Parathyroid adenoma (tissue), 2 donors: ENCODE measurements at regions not wholly inside any gene's neighbourhood (a gene's known extent, or its start where the extent isn't known, plus 50 kb on each side); places are given as distances from the start of the nearest gene placed in this dataset.
"Not testable (repeated sequence)": the region's sequence is repeated elsewhere in the genome, so short reads cannot be mapped to it uniquely, and the experiment has no call there.

Source experiments
- H2AFZ ChIP-seq: fragments of 300-600 bp; sonication (generic); one replicate; pipeline ENCODE4 v1.7.0; 2017; ENCODE audit warnings: antibody characterized with exemption, mild to moderate bottlenecking
- H3K27ac ChIP-seq: fragments of 300-600 bp; sonication (generic); one replicate; pipeline ENCODE4 v1.7.0; 2017
- H3K27me3 ChIP-seq: fragments of 300-600 bp; sonication (generic); one replicate; pipeline ENCODE4 v1.7.0; 2017; ENCODE audit warnings: low read length; ENCODE audit not compliant: control insufficient read depth, insufficient read depth
- H3K36me3 ChIP-seq: fragments of 300-600 bp; sonication (generic); one replicate; pipeline ENCODE4 v1.7.0; 2017; ENCODE audit warnings: low read length; ENCODE audit not compliant: control insufficient read depth, insufficient read depth
- H3K4me1 ChIP-seq: fragments of 300-600 bp; sonication (generic); one replicate; pipeline ENCODE4 v1.7.0; 2017; ENCODE audit warnings: control low read depth
- H3K4me2 ChIP-seq: fragments of 300-600 bp; sonication (generic); one replicate; pipeline ENCODE4 v1.7.0; 2017; ENCODE audit warnings: low read length
- H3K4me3 ChIP-seq: fragments of 300-600 bp; sonication (generic); one replicate; pipeline ENCODE4 v1.7.0; 2017; ENCODE audit warnings: low read depth, low read length
- H3K79me2 ChIP-seq: fragments of 300-600 bp; sonication (generic); one replicate; pipeline ENCODE4 v1.7.0; 2017; ENCODE audit warnings: control low read depth
- H3K9ac ChIP-seq: fragments of 300-600 bp; sonication (generic); one replicate; pipeline ENCODE4 v1.7.0; 2017; ENCODE audit warnings: mild to moderate bottlenecking
- H3K9me3 ChIP-seq: fragments of 300-600 bp; sonication (generic); one replicate; pipeline ENCODE4 v1.7.0; 2017; ENCODE audit warnings: low read length; ENCODE audit not compliant: control insufficient read depth
- TF ChIP-seq, protein P1 (sequence below): fragments of 300-600 bp; sonication (generic); IDR thresholded peaks from one replicate; pipeline ENCODE4 v1.7.0; 2017; ENCODE audit warnings: antibody characterized with exemption, mild to moderate bottlenecking
- donor health status: primary hyperparathyroidism.

DNA sequence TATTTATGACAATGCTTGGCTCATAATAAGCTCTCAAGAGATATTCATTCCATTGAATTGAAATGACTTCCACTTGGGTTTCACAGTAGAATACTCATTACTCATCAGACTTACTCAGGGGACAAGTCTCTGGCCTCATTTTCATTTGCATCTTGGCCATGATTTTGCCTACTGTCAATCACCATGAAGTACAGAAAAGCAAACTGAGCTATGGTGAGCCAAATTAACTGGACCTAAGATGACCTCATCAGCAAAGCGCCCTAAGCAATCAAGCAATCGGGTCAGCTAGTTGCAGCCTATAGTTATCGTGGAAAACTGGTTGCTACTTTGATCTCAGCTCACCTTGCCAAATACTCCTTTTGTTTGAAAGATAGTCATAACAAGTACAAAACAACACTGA, 494.7 kb upstream of the SLC35B3 start:
- Histone ChIP-seq H3K27ac (no peak overlapping the region), H3K4me1 (no peaks in the 10 kb centered on the region), H3K4me2 (no peak overlapping the region), H3K9ac (no peak overlapping the region), H3K36me3 (no peaks in the 10 kb centered on the region), H3K79me2 (no peaks in the 10 kb centered on the region), H3K4me3 (no peak overlapping the region), H2AFZ (no peak overlapping the region), H3K27me3 (no peaks in the 10 kb centered on the region), H3K9me3 (no peaks in the 10 kb centered on the region)
- TF ChIP-seq, protein P1, sequence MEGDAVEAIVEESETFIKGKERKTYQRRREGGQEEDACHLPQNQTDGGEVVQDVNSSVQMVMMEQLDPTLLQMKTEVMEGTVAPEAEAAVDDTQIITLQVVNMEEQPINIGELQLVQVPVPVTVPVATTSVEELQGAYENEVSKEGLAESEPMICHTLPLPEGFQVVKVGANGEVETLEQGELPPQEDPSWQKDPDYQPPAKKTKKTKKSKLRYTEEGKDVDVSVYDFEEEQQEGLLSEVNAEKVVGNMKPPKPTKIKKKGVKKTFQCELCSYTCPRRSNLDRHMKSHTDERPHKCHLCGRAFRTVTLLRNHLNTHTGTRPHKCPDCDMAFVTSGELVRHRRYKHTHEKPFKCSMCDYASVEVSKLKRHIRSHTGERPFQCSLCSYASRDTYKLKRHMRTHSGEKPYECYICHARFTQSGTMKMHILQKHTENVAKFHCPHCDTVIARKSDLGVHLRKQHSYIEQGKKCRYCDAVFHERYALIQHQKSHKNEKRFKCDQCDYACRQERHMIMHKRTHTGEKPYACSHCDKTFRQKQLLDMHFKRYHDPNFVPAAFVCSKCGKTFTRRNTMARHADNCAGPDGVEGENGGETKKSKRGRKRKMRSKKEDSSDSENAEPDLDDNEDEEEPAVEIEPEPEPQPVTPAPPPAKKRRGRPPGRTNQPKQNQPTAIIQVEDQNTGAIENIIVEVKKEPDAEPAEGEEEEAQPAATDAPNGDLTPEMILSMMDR = no peak

DNA sequence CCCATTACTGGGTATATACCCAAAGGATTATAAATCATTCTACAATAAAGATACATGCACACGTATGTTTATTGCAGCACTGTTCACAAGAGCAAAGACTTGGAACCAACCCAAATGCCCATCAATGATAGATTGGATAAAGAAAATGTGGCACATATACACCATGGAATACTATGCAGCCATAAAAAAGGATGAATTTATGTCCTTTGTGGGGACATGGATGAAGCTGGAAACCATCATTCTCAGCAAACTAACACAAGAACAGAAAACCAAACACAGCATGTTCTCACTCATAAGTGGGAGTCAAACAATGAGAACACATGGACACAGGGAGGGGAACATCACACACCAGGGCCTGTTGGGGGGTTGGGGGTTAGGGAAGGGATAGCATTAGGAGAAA, 484.9 kb upstream of the SLC35B3 start:
- H3K9me3 ChIP-seq, H3K36me3 ChIP-seq, H3K4me3 ChIP-seq, H2AFZ ChIP-seq, H3K27ac ChIP-seq, H3K4me2 ChIP-seq, H3K79me2 ChIP-seq, H3K27me3 ChIP-seq, H3K4me1 ChIP-seq, H3K9ac ChIP-seq: not testable (repeated sequence)

DNA sequence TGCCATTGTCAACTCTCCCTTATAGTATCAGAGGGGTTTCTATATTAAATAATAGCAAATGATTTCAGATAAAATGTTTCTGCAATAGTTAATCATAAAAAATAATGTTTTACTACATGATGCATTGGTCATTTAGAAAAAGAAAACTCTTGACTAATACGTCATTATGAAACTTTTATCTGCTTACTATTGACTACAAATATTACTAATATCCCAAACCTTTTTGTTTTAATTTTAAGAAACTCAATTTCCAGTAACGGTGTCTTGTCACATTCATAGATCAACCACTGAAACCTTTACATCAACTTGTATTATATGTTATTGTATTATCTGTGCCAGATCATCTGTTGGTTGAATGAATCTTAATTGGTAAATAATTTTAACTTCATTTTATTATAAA, 482.9 kb upstream of the SLC35B3 start:
- Histone ChIP-seq H3K36me3 (no peaks in the 10 kb centered on the region), H3K4me3 (no peak overlapping the region), H3K9ac (no peak overlapping the region), H2AFZ (no peak overlapping the region), H3K4me1 (no peaks in the 10 kb centered on the region), H3K27me3 (no peaks in the 10 kb centered on the region), H3K79me2 (no peaks in the 10 kb centered on the region), H3K27ac (no peak overlapping the region), H3K9me3 (no peaks in the 10 kb centered on the region), H3K4me2 (no peak overlapping the region)
- TF ChIP-seq, protein P1 = no peak

DNA sequence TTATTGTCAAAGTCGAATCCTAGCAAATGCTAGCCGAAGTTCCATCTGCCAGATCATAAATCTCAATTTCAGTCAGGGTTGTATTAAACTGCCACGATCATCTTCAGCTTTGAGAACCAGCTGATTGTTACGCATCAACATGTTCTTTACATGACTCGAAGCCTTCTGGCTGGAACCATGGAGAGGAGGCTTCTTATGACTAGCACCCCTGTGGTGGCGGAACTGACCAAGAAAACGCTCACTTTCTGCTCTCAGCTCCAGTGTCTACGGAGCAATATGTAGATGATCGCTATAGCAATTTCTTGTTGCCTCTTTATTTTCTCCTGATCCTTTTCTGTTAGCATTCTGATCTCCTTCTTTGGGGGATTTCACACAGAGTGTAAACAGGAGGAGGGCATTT, 479.4 kb upstream of the SLC35B3 start:
- Histone ChIP-seq H3K4me2 (no peak overlapping the region), H3K4me3 (no peak overlapping the region), H3K36me3 (no peaks in the 10 kb centered on the region), H3K9me3 (no peaks in the 10 kb centered on the region), H3K27me3 (no peaks in the 10 kb centered on the region), H2AFZ (no peak overlapping the region), H3K9ac (no peak overlapping the region), H3K4me1 (no peaks in the 10 kb centered on the region), H3K27ac (no peak overlapping the region), H3K79me2 (no peaks in the 10 kb centered on the region)
- TF ChIP-seq, protein P1 = no peak

DNA sequence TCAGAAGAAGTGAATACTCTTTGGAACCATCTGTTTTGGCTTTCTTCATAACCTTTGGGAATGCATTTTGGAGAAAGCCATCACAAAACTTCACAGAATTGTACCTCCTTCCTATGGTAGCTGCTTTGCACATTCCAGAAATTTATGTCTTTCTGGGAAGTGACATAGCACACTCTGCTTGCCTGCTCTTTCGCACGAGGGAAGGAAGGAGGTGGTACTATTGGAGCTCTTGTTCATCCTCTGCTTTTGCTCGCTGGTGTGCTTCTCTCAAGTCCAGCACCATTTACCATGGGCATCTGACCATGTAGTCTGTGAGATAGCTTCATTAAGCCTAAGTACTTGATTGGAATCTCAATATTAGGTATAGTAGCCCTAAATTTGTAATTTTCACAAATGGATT, 473.3 kb upstream of the SLC35B3 start:
- Histone ChIP-seq H3K27me3 (no peaks in the 10 kb centered on the region), H2AFZ (no peak overlapping the region), H3K27ac (no peak overlapping the region)

More for the DNA sequence above, 473.3 kb upstream of the SLC35B3 start:
- Histone ChIP-seq H3K9me3 (no peaks in the 10 kb centered on the region), H3K9ac (no peak overlapping the region), H3K4me2 (no peak overlapping the region), H3K4me3 (no peak overlapping the region), H3K79me2 (no peaks in the 10 kb centered on the region), H3K4me1 (no peaks in the 10 kb centered on the region), H3K36me3 (no peaks in the 10 kb centered on the region)
- TF ChIP-seq, protein P1 = no peak
